ENCODE measurements at regions not wholly inside any gene's neighbourhood (a gene's known extent, or its start where the extent isn't known, plus 50 kb on each side); places are given as distances from the start of the nearest gene placed in this dataset.

GRCh38 chr20:39227416-39227815 is 265.3 kb downstream of the DHX35 start:
- TF ChIP-seq CTCF (IDR thresholded peaks at IDR 0.05) (no peak), POLR2A (IDR thresholded peaks at IDR 0.05) (no peak)

Measured in tibial nerve (tissue), 3 donors.